ENCODE measurements at regions not wholly inside any gene's neighbourhood (a gene's known extent, or its start where the extent isn't known, plus 50 kb on each side); places are given as distances from the start of the nearest gene placed in this dataset.

GRCh38 chr5:57551251-57551650 lies 68.6 kb upstream of the ACTBL2 start:
- ATAC-seq (ENCODE audit: insufficient read depth, low read depth), result no peak
- Histone ChIP-seq H3K36me3 (ENCODE audit: insufficient read depth, low read length) (no peaks in the 10 kb centered on the region), H3K79me2 (ENCODE audit: insufficient read depth, low read length) (no peaks in the 10 kb centered on the region), H3K9ac (ENCODE audit: low read depth, low read length) (no peak overlapping the region), H3K4me3 (ENCODE audit: low read depth in 1 of 2, low read length in 2 of 2) (no peak overlapping the region), H3K27ac (ENCODE audit: low read length) (no peak overlapping the region), H3K4me1 (ENCODE audit: insufficient read depth, low read length) (no peaks in the 10 kb centered on the region), H4K20me1 (ENCODE audit: insufficient read depth, low read length) (no peaks in the 10 kb centered on the region), H3K4me2 (ENCODE audit: insufficient read depth, low read length) (no peak overlapping the region), H2AFZ (ENCODE audit: low read depth, low read length) (no peak overlapping the region), H3K27me3 (ENCODE audit: insufficient read depth, low read length, poor library complexity) (no peaks in the 10 kb centered on the region), H3K9me3 (ENCODE audit: insufficient read depth, low read length, severe bottlenecking) (no peaks in the 10 kb centered on the region)
- TF ChIP-seq EZH2 (IDR thresholded peaks at IDR 0.05; ENCODE audit: borderline replicate concordance, low read depth, low read length, severe bottlenecking) (no peak), CTCF (IDR thresholded peaks at IDR 0.05; ENCODE audit: borderline replicate concordance, extremely low read depth, low read length, poor library complexity, severe bottlenecking) (no peak)
- DNase-seq, result no peak

- TF ChIP-seq EZH2 (IDR thresholded peaks at IDR 0.05; ENCODE audit: borderline replicate concordance, low read depth, low read length, severe bottlenecking) (no peak), CTCF (IDR thresholded peaks at IDR 0.05; ENCODE audit: borderline replicate concordance, extremely low read depth, low read length, poor library complexity, severe bottlenecking) (no peak)
- H3K4me1 ChIP-seq (ENCODE audit: insufficient read depth, low read length), result no peaks in the 10 kb centered on the region
- DNase-seq, result no peak
Observed at GRCh38 chr5:57550132-57550531, 67.5 kb upstream of the ACTBL2 start.

GRCh38 chr5:57549566-57549965 lies 67.0 kb upstream of the ACTBL2 start:
- DNase-seq (no peak), ATAC-seq (ENCODE audit: insufficient read depth, low read depth) (no peak)
- no peaks in the 10 kb centered on the region for H3K9me3 ChIP-seq (ENCODE audit: insufficient read depth, low read length, severe bottlenecking)
- no peak overlapping the region for H3K9ac ChIP-seq (ENCODE audit: low read depth, low read length)
- H3K4me1 ChIP-seq (ENCODE audit: insufficient read depth, low read length), result no peaks in the 10 kb centered on the region
- no peak overlapping the region for H3K27ac ChIP-seq (ENCODE audit: low read length)
- H2AFZ ChIP-seq (ENCODE audit: low read depth, low read length), result no peak overlapping the region
- H3K79me2 ChIP-seq (ENCODE audit: insufficient read depth, low read length), result no peaks in the 10 kb centered on the region
- no peak for TF ChIP-seq CTCF (IDR thresholded peaks at IDR 0.05; ENCODE audit: borderline replicate concordance, extremely low read depth, low read length, poor library complexity, severe bottlenecking)
- TF ChIP-seq EZH2 (IDR thresholded peaks at IDR 0.05; ENCODE audit: borderline replicate concordance, low read depth, low read length, severe bottlenecking), result no peak
- no peaks in the 10 kb centered on the region for H3K36me3 ChIP-seq (ENCODE audit: insufficient read depth, low read length)
- no peak overlapping the region for H3K4me3 ChIP-seq (ENCODE audit: low read depth in 1 of 2, low read length in 2 of 2)
- H3K4me2 ChIP-seq (ENCODE audit: insufficient read depth, low read length), result no peak overlapping the region
- no peaks in the 10 kb centered on the region for H3K27me3 ChIP-seq (ENCODE audit: insufficient read depth, low read length, poor library complexity)
- H4K20me1 ChIP-seq (ENCODE audit: insufficient read depth, low read length), result no peaks in the 10 kb centered on the region

More at GRCh38 chr5:57550132-57550531, 67.5 kb upstream of the ACTBL2 start:
- Histone ChIP-seq H4K20me1 (ENCODE audit: insufficient read depth, low read length) (no peaks in the 10 kb centered on the region), H3K27ac (ENCODE audit: low read length) (no peak overlapping the region), H3K79me2 (ENCODE audit: insufficient read depth, low read length) (no peaks in the 10 kb centered on the region), H3K36me3 (ENCODE audit: insufficient read depth, low read length) (no peaks in the 10 kb centered on the region), H3K27me3 (ENCODE audit: insufficient read depth, low read length, poor library complexity) (no peaks in the 10 kb centered on the region), H3K4me2 (ENCODE audit: insufficient read depth, low read length) (no peak overlapping the region), H2AFZ (ENCODE audit: low read depth, low read length) (no peak overlapping the region), H3K4me3 (ENCODE audit: low read depth in 1 of 2, low read length in 2 of 2) (no peak overlapping the region), H3K9ac (ENCODE audit: low read depth, low read length) (no peak overlapping the region), H3K9me3 (ENCODE audit: insufficient read depth, low read length, severe bottlenecking) (no peaks in the 10 kb centered on the region)
- no peak for ATAC-seq (ENCODE audit: insufficient read depth, low read depth)

- Histone ChIP-seq H3K36me3 (ENCODE audit: insufficient read depth, low read length) (no peaks in the 10 kb centered on the region), H3K4me3 (ENCODE audit: low read depth in 1 of 2, low read length in 2 of 2) (no peak overlapping the region), H2AFZ (ENCODE audit: low read depth, low read length) (no peak overlapping the region), H3K4me1 (ENCODE audit: insufficient read depth, low read length) (no peaks in the 10 kb centered on the region), H4K20me1 (ENCODE audit: insufficient read depth, low read length) (no peaks in the 10 kb centered on the region), H3K79me2 (ENCODE audit: insufficient read depth, low read length) (no peaks in the 10 kb centered on the region), H3K4me2 (ENCODE audit: insufficient read depth, low read length) (no peak overlapping the region), H3K27me3 (ENCODE audit: insufficient read depth, low read length, poor library complexity) (no peaks in the 10 kb centered on the region), H3K9me3 (ENCODE audit: insufficient read depth, low read length, severe bottlenecking) (no peaks in the 10 kb centered on the region), H3K9ac (ENCODE audit: low read depth, low read length) (no peak overlapping the region), H3K27ac (ENCODE audit: low read length) (no peak overlapping the region)
- DNase-seq (no peak), ATAC-seq (ENCODE audit: insufficient read depth, low read depth) (no peak)
- TF ChIP-seq CTCF (IDR thresholded peaks at IDR 0.05; ENCODE audit: borderline replicate concordance, extremely low read depth, low read length, poor library complexity, severe bottlenecking), result no peak
- TF ChIP-seq EZH2 (IDR thresholded peaks at IDR 0.05; ENCODE audit: borderline replicate concordance, low read depth, low read length, severe bottlenecking), result no peak
Observed at GRCh38 chr5:57540823-57541222, 58.2 kb upstream of the ACTBL2 start.
